ENCODE measurements at regions not wholly inside any gene's neighbourhood (a gene's known extent, or its start where the extent isn't known, plus 50 kb on each side); places are given as distances from the start of the nearest gene placed in this dataset.

DNA sequence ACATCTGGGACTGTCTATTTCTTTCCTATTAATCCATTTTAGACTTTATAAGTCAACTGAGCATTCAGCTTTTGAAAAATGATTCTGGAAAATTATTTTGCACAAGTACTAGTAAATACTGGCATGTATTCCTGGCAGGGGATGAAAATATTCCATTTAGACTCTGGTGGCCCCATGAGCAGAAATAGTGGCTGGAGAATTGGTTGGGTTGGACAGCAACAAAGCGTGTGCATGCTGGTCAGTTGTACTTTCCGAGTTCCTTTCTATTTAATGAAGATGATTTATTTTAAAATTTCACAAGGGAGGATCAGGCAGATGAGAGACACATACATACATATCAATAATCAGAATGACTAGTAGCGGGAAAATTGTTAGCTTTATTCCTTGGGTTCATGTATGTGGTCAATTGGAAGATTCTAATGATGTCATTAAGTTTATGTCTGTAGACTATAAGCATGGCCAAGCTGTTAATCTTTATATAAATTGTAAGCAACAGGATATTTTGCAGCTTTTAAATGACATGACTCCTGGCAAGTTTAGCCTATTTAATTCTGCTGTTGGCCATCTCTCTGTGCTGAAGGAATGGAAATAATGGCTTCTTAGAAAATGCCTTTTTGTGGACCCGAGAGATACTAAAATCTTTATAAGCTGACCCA, 541.6 kb downstream of the SLC4A3 start:
- no peaks in the 10 kb centered on the region for H3K27me3 ChIP-seq
- intact Hi-C loops (cut with DNase I; ENCODE audit: low total_unique reads), result no loop called here
- H3K4me3 ChIP-seq, result no peak overlapping the region
- no peak for DNase-seq
- TF ChIP-seq, protein P1, sequence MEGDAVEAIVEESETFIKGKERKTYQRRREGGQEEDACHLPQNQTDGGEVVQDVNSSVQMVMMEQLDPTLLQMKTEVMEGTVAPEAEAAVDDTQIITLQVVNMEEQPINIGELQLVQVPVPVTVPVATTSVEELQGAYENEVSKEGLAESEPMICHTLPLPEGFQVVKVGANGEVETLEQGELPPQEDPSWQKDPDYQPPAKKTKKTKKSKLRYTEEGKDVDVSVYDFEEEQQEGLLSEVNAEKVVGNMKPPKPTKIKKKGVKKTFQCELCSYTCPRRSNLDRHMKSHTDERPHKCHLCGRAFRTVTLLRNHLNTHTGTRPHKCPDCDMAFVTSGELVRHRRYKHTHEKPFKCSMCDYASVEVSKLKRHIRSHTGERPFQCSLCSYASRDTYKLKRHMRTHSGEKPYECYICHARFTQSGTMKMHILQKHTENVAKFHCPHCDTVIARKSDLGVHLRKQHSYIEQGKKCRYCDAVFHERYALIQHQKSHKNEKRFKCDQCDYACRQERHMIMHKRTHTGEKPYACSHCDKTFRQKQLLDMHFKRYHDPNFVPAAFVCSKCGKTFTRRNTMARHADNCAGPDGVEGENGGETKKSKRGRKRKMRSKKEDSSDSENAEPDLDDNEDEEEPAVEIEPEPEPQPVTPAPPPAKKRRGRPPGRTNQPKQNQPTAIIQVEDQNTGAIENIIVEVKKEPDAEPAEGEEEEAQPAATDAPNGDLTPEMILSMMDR (IDR thresholded peaks at IDR 0.05), result no peak
- TF ChIP-seq POLR2A (IDR thresholded peaks at IDR 0.05), result no peak
- H3K4me1 ChIP-seq, result no peaks in the 10 kb centered on the region
- no peaks in the 10 kb centered on the region for H3K36me3 ChIP-seq
- no peak overlapping the region for H3K27ac ChIP-seq
- H3K9me3 ChIP-seq, result no peaks in the 10 kb centered on the region

DNA sequence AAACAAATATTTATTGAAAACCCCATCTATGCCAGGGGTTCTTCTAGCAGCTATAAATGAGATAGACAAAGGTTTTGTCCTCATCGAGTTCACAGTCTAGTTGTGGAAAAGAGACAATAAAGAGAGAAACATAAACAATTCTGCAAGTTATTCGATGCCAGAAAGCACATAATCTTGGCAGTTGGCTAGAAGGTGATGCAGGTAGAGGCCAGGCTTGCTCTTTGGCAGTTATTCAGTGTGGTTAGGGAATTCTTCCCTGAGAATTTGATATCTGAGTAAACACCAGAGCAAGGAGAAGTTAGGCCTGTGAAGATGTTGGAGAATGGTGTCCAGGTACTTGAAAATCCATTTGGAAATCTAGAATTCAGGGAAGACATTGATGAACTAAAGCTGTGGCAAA, 547.4 kb downstream of the SLC4A3 start:
- Histone ChIP-seq H3K9me3 (no peaks in the 10 kb centered on the region), H3K4me1 (no peaks in the 10 kb centered on the region), H3K36me3 (no peaks in the 10 kb centered on the region), H3K4me3 (no peak overlapping the region), H3K27me3 (no peaks in the 10 kb centered on the region), H3K27ac (no peak overlapping the region)
- TF ChIP-seq, protein P1 (IDR thresholded peaks at IDR 0.05), result no peak
- TF ChIP-seq POLR2A (IDR thresholded peaks at IDR 0.05), result no peak
- intact Hi-C loops (cut with DNase I; ENCODE audit: low total_unique reads), result no loop called here
- DNase-seq, result no peak

DNA sequence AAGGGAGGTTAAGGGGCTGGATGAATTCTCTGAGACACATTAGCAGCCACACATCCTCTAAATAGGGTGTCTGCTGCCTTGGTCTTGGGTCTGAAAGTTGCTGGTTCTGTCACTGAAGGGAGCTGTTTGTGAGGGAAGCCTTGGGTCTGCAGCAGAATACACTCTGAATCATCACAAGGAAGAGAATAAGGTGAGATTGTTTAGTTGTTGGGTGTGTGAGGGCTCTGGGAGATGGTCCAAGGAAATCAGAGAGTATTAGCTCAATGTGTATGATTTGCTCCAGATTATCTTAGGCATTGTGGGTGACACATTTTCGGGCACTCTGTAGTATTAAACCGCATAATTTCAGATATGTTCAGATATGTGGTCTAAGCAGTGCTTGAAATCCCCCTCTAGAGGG, 548.5 kb downstream of the SLC4A3 start:
- Histone ChIP-seq H3K4me1 (no peaks in the 10 kb centered on the region), H3K4me3 (no peak overlapping the region), H3K27ac (no peak overlapping the region), H3K36me3 (no peaks in the 10 kb centered on the region), H3K27me3 (no peaks in the 10 kb centered on the region), H3K9me3 (no peaks in the 10 kb centered on the region)
- intact Hi-C loops (cut with DNase I; ENCODE audit: low total_unique reads), result no loop called here
- TF ChIP-seq POLR2A (IDR thresholded peaks at IDR 0.05), result no peak
- TF ChIP-seq, protein P1 (IDR thresholded peaks at IDR 0.05), result no peak
- DNase-seq, result no peak

DNA sequence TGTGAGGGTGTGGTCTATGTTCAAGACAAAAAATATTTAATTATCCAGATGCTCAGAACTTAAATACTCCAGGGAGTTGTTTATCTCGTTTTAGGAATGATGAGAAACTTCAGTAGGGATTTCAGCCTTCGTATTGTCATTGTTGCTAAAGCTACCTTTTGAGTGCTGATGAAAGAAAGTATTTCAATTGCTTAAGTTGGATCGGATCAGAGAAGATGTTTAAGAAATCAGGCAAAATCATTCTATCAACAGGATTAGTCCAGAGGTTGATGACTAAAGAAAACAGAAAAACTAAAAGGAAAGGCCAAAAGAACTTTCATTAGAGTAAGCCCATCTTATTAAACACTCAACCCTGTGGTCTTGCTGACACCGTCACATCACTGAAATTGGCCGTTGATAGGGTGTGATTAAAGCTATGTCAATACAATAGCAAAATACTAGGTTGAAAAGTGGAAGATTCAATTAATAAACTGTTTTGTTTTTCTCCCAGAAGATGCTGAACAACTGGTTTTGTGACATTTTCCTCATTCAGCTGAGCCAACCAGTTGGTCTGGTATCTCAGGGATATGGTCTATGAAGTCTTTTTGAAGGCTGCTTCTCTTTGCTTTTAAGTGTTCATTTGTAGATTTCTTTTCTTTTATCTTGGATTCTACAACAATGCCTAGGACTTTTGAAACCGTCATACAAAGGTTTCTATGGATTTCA, 551.7 kb downstream of the SLC4A3 start:
- Histone ChIP-seq H3K27me3 (no peaks in the 10 kb centered on the region), H3K36me3 (no peaks in the 10 kb centered on the region), H3K27ac (no peak overlapping the region), H3K4me3 (no peak overlapping the region), H3K9me3 (no peaks in the 10 kb centered on the region), H3K4me1 (no peaks in the 10 kb centered on the region)
- TF ChIP-seq, protein P1 (IDR thresholded peaks at IDR 0.05), result no peak
- no peak for TF ChIP-seq POLR2A (IDR thresholded peaks at IDR 0.05)
- DNase-seq, result no peak
- intact Hi-C loops (cut with DNase I; ENCODE audit: low total_unique reads), result no loop called here

DNA sequence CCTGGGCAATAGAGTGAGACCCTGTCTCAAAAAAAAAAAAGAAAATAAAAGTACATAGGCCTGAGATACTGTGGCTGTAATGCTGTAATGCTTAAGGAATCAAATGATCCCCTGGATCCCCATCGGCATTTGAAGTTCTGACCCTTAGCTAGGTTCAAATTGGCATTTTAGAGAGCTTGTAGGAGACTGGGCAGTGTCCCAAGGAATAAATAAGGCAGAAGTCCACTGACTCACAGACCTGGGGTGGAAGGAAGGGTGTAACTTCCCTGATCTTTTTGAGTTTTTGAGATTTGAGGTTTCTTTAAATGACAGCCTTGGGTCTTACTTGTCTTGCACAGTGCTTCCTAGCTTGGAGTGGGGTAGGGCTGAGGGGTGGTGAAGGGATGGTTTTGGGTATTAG, 553.7 kb downstream of the SLC4A3 start:
- H3K4me3 ChIP-seq, result no peak overlapping the region
- no peak for DNase-seq
- no peak overlapping the region for H3K27ac ChIP-seq
- H3K27me3 ChIP-seq, result no peaks in the 10 kb centered on the region
- intact Hi-C loops (cut with DNase I; ENCODE audit: low total_unique reads), result no loop called here
- TF ChIP-seq, protein P1 (IDR thresholded peaks at IDR 0.05), result no peak
- TF ChIP-seq POLR2A (IDR thresholded peaks at IDR 0.05), result no peak
- no peaks in the 10 kb centered on the region for H3K4me1 ChIP-seq
- H3K9me3 ChIP-seq, result no peaks in the 10 kb centered on the region
- H3K36me3 ChIP-seq, result no peaks in the 10 kb centered on the region
